Nephron progenitor cell (in vitro differentiated cells): ENCODE measurements at regions not wholly inside any gene's neighbourhood (a gene's known extent, or its start where the extent isn't known, plus 50 kb on each side); places are given as distances from the start of the nearest gene placed in this dataset.

Experiments
- DNase-seq: peaks from one replicate; pipeline ENCODE4 v3.0.0; 2021
- H3K27ac Mint-ChIP-seq: 2 replicates; pipeline ENCODE4 v1.8.0; 2021; ENCODE audit warnings: mild to moderate bottlenecking, moderate library complexity, mixed read lengths
- H3K27me3 Mint-ChIP-seq: 2 replicates; pipeline ENCODE4 v1.8.0; 2021; ENCODE audit warnings: mild to moderate bottlenecking, low read depth, mixed read lengths; ENCODE audit not compliant: poor library complexity
- H3K36me3 Mint-ChIP-seq: 2 replicates; pipeline ENCODE4 v1.8.0; 2021; ENCODE audit warnings: low read depth, mixed read lengths
- H3K4me1 Mint-ChIP-seq: 2 replicates; pipeline ENCODE4 v1.8.0; 2021; ENCODE audit warnings: mixed read lengths
- H3K4me3 Mint-ChIP-seq: 2 replicates; pipeline ENCODE4 v1.8.0; 2021; ENCODE audit warnings: mild to moderate bottlenecking, moderate library complexity, mixed read lengths
- H3K9me3 Mint-ChIP-seq: 2 replicates; pipeline ENCODE4 v1.8.0; 2021; ENCODE audit warnings: mild to moderate bottlenecking, moderate library complexity, mixed read lengths
- CTCF ChIP-seq: fragments of 200-600 bp; sonication (generic); IDR thresholded peaks from 2 replicates; pipeline ENCODE4 v1.5.0; 2021; ENCODE audit warnings: antibody characterized with exemption

- peaks cover 5% of the 10 kb centered on the region for H3K4me1 Mint-ChIP-seq
- H3K9me3 Mint-ChIP-seq, result peaks cover 16% of the 10 kb centered on the region
- peaks cover 6% of the 10 kb centered on the region for H3K36me3 Mint-ChIP-seq
- no peak for TF ChIP-seq CTCF
- H3K4me3 Mint-ChIP-seq, result no peak overlapping the region
- no peak overlapping the region for H3K27ac Mint-ChIP-seq
- DNase-seq, result no peak
- no peaks in the 10 kb centered on the region for H3K27me3 Mint-ChIP-seq
Measured at GRCh38 chr12:73390261-73390660, 1118.1 kb downstream of the TRHDE start.

GRCh38 chr12:73413051-73413450, 1124.6 kb upstream of the ATXN7L3B start:
- TF ChIP-seq CTCF, result no peak
- DNase-seq, result no peak
- Mint-ChIP-seq H3K9me3 (peaks cover 42% of the 10 kb centered on the region), H3K4me3 (no peak overlapping the region), H3K36me3 (peaks cover 8% of the 10 kb centered on the region), H3K27me3 (no peaks in the 10 kb centered on the region), H3K4me1 (no peaks in the 10 kb centered on the region), H3K27ac (no peak overlapping the region)

DNA sequence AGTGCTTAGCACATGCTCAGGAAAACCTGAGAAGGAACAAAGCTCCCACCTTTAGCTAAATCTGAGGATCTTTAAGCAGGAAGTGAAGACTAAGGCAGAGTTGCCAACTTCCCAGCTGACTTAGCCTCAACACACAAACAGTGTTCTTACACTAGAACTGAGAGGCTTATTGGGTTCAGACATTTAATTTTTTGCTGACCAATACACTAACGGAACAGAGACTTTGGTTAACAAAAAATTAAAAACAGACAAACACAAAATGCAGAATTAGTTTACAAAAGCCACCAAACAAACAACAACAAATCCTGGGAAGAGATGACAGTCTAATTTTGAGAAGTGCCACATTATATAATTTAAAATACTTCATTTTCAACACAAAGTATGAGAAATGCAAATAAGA, 1123.7 kb upstream of the ATXN7L3B start:
- DNase-seq, result no peak
- Mint-ChIP-seq H3K4me3 (no peak overlapping the region), H3K27ac (no peak overlapping the region), H3K9me3 (peaks cover 42% of the 10 kb centered on the region), H3K4me1 (no peaks in the 10 kb centered on the region), H3K27me3 (no peaks in the 10 kb centered on the region), H3K36me3 (peaks cover 8% of the 10 kb centered on the region)
- no peak for TF ChIP-seq CTCF

DNA sequence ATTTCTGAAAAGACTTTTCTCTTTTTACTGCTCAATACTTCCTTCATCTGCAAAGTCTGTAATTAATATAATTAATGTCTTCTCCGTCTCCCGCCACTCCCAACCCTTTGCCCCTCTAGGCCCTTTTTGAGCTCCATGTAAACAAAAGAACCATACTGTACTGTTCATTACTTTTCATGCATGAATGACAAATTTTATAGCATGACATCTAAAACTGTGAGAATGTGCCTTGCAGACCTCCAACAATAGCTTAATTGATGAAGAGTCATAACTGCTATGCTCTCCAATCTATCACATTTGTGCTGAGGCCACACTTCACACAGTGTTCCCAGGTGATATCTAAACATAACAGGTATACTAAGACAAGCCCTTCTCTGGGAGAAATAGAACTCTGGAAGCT, 1122.7 kb upstream of the ATXN7L3B start:
- no peaks in the 10 kb centered on the region for H3K4me1 Mint-ChIP-seq
- H3K36me3 Mint-ChIP-seq, result peaks cover 8% of the 10 kb centered on the region
- no peak overlapping the region for H3K27ac Mint-ChIP-seq
- H3K9me3 Mint-ChIP-seq, result peaks cover 42% of the 10 kb centered on the region
- no peaks in the 10 kb centered on the region for H3K27me3 Mint-ChIP-seq
- no peak overlapping the region for H3K4me3 Mint-ChIP-seq
- no peak for DNase-seq
- no peak for TF ChIP-seq CTCF

DNA sequence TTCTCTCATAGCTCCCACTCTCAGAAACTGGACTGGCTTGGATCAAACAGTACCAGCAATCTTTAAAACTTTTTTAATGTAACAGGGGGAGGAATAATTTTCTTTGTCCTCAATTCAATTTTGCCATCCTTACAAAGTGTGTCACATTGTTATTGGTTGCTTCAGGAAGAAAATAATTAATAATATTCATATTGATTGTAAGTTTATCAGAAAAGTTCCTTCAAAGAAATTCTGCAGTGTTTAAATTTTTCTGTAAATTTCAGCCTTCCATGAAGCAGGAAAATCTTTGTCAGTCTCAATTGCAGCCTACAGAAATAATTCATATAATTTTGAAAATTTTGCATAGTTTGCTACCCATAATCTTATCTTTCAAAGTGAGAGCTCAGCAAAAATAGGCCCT, 1119.1 kb upstream of the ATXN7L3B start:
- DNase-seq, result no peak
- Mint-ChIP-seq H3K27me3 (no peaks in the 10 kb centered on the region), H3K4me3 (no peak overlapping the region), H3K36me3 (no peaks in the 10 kb centered on the region), H3K4me1 (no peaks in the 10 kb centered on the region), H3K27ac (no peak overlapping the region), H3K9me3 (peaks cover 22% of the 10 kb centered on the region)
- TF ChIP-seq CTCF, result no peak

DNA sequence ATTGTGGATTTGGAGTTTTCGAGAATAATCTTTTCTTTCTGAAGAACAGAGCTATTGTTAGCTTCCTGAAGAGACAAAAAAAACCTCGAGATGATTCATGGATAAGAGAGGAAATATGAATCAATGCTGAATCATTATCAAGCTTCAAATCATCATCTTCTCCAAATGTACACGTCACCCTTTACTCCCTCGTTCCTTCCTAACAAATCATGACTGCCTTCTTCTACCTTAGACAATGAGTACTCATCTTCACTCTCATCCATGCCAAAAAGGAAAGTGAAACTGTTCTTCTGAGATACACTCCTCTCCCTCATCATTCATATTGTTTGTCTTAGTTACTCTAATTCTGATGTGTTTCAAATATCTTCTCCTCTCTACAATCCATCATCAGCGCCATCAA, 1115.8 kb upstream of the ATXN7L3B start:
- Mint-ChIP-seq H3K9me3 (peaks cover 14% of the 10 kb centered on the region), H3K36me3 (no peaks in the 10 kb centered on the region), H3K27me3 (no peaks in the 10 kb centered on the region), H3K4me1 (no peaks in the 10 kb centered on the region), H3K27ac (no peak overlapping the region), H3K4me3 (no peak overlapping the region)
- TF ChIP-seq CTCF, result no peak
- DNase-seq, result no peak
